ENCODE measurements at regions not wholly inside any gene's neighbourhood (a gene's known extent, or its start where the extent isn't known, plus 50 kb on each side); places are given as distances from the start of the nearest gene placed in this dataset.

DNA sequence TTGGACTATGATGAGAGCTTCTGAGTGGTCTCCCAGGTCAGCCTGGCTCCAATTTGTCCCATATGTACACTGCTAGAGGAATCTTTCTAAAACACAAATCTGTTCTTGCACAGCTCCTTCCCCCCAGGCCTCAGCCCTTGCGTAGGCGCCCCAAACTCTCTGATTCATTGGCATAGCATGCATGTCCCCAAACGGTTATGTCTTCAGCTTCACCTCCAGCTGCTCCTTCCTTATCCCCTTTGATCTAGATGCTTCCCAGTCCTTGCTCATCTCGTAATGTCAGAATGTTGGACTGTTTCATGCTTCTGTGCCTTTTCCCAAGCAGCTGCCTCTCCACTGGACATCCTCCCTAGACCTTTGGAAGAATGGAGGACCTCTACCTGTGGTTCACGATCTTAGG, 60.1 kb upstream of the BASP1 start:
- 91% methylated on average over 5 of the region's 5 CpGs for WGBS, 2 donors
- Histone ChIP-seq H3K36me3 (no peaks in the 10 kb centered on the region), H3K4me1 (peaks cover 0 to 7% (median 2%) of the 10 kb centered on the region in 4 donors), H3K27me3 (no peaks in the 10 kb centered on the region), H3K4me3 (no peak overlapping the region), H3K27ac (peak overlapping the region in 3 of 4 donors; percentile 19 to 57 (median 44)), H3K9me3 (no peaks in the 10 kb centered on the region)
- no peak for TF ChIP-seq EP300 (IDR thresholded peaks at IDR 0.05)
- TF ChIP-seq POLR2A (IDR thresholded peaks at IDR 0.05), result no peak
- TF ChIP-seq POLR2AphosphoS5 (IDR thresholded peaks at IDR 0.05), result no peak
- TF ChIP-seq, protein P1, sequence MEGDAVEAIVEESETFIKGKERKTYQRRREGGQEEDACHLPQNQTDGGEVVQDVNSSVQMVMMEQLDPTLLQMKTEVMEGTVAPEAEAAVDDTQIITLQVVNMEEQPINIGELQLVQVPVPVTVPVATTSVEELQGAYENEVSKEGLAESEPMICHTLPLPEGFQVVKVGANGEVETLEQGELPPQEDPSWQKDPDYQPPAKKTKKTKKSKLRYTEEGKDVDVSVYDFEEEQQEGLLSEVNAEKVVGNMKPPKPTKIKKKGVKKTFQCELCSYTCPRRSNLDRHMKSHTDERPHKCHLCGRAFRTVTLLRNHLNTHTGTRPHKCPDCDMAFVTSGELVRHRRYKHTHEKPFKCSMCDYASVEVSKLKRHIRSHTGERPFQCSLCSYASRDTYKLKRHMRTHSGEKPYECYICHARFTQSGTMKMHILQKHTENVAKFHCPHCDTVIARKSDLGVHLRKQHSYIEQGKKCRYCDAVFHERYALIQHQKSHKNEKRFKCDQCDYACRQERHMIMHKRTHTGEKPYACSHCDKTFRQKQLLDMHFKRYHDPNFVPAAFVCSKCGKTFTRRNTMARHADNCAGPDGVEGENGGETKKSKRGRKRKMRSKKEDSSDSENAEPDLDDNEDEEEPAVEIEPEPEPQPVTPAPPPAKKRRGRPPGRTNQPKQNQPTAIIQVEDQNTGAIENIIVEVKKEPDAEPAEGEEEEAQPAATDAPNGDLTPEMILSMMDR (IDR thresholded peaks at IDR 0.05), result no peak
- ATAC-seq (ENCODE audit: low FRiP score in 2 of 2), result no peak
- no peak for DNase-seq

DNA sequence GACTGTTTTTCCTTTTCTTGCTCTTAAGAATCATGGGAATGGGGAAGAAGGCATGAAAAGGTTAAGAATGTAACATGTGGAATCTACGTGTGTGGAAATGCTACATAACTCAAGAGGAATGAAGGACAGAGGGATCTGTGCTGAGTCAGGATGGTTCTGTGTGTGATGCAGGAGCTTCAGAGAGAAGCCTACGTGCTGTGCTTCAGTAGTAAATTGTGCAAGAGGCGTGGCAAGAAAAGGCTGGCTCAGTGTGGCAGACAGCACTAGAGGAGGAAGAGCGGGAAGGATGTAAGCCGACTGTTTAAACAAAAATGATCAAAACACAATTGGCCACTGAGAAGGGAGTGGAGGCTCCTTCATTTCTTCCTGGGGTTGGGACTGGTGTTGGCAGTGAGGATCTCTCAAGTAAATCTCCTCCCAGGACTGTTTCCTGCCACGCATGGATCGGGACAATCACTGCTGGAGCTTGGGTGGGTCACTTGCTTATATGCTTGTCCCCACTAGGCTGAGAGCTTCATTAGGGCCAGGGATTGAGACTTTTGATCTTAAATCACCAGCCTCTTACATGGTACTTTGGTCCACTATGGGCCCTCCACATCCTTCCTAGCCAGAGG, 59.4 kb upstream of the BASP1 start:
- no peak for TF ChIP-seq POLR2A (IDR thresholded peaks at IDR 0.05)
- TF ChIP-seq POLR2AphosphoS5 (IDR thresholded peaks at IDR 0.05), result peak in 1 of 2 donors; percentile 45
- no peaks in the 10 kb centered on the region for H3K9me3 ChIP-seq
- ATAC-seq (ENCODE audit: low FRiP score in 2 of 2) (peak in 1 of 2 donors; percentile 53), DNase-seq (peak in 1 of 2 donors; percentile 23)
- peaks cover 0 to 7% (median 2%) of the 10 kb centered on the region in 4 donors for H3K4me1 ChIP-seq
- WGBS, 2 donors, result 50 to 60% methylated on average over 7 of the region's 7 CpGs
- no peak overlapping the region for H3K4me3 ChIP-seq
- no peaks in the 10 kb centered on the region for H3K36me3 ChIP-seq
- peak overlapping the region in 3 of 4 donors; percentile 19 to 57 (median 44) for H3K27ac ChIP-seq
- no peaks in the 10 kb centered on the region for H3K27me3 ChIP-seq

DNA sequence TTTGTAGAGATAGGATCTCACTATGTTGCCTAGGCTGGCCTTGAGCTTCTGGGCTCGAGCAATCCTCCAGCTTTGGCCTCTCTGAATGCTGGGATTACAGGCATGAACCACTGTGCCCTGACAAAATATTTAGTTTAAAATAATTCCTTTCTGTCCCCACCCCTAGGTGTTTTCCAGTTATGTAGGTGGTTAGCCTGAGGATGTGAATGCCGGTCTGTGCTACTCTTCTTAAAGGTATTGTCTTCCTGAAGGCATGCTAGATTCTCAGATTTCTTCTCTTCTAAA, 56.7 kb upstream of the BASP1 start:
- TF ChIP-seq, protein P1 (IDR thresholded peaks at IDR 0.05), result no peak
- no peak for TF ChIP-seq POLR2A (IDR thresholded peaks at IDR 0.05)
- no peak for TF ChIP-seq EP300 (IDR thresholded peaks at IDR 0.05)
- no peak for TF ChIP-seq POLR2AphosphoS5 (IDR thresholded peaks at IDR 0.05)
- no peak overlapping the region for H3K27ac ChIP-seq
- H3K27me3 ChIP-seq, result no peaks in the 10 kb centered on the region
- DNase-seq (no peak), ATAC-seq (ENCODE audit: low FRiP score in 2 of 2) (no peak)
- no peaks in the 10 kb centered on the region for H3K9me3 ChIP-seq
- WGBS, 2 donors, result 81 to 89% methylated on average over 2 of the region's 2 CpGs
- H3K4me1 ChIP-seq, result peaks cover 0 to 7% (median 2%) of the 10 kb centered on the region in 4 donors
- H3K36me3 ChIP-seq, result no peaks in the 10 kb centered on the region
- no peak overlapping the region for H3K4me3 ChIP-seq

DNA sequence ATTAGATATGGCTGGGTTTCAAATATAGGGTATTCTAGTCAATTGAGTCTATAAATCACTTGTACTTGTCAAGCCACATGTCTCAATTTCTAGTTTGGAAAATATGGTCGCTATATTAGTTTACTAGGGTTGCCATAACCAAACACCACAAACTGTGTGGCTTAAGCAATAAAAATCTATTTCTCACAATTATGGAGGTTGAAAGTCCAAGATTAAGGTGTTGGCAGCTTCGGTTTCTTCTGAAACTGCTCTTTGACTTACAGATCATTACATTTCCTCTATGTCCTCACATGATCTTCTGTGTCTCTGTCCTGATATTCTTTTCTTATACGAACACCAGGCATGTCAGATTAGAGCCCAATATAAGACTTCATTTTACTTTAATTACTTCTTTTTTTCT, 55.8 kb upstream of the BASP1 start:
- DNase-seq (no peak), ATAC-seq (ENCODE audit: low FRiP score in 2 of 2) (no peak)

DNA sequence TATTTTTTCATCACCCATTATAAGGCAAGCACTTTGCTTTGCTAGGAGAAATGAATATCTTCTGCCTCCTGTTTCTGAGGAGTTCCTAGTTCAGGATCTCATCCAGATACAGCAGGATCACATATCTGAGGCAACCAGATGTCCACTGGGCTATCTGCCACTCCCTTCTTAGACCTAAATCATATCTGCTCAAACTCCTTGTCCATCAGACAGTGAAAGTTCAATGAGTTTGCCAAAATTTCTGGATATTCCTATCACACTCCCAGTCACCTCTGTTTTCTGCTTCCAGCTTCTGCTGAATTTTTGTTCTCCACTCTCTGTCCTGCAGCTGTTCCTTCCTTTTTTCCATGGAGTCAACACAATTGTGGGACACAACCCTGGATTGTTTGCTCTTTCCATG, 54.2 kb upstream of the BASP1 start:
- H3K4me3 ChIP-seq, result no peak overlapping the region
- TF ChIP-seq POLR2A (IDR thresholded peaks at IDR 0.05) (no peak), EP300 (IDR thresholded peaks at IDR 0.05) (no peak), POLR2AphosphoS5 (IDR thresholded peaks at IDR 0.05) (no peak)
- TF ChIP-seq, protein P1 (IDR thresholded peaks at IDR 0.05), result no peak
- H3K9me3 ChIP-seq, result no peaks in the 10 kb centered on the region
- H3K36me3 ChIP-seq, result no peaks in the 10 kb centered on the region
- ATAC-seq (ENCODE audit: low FRiP score in 2 of 2), result no peak
- H3K27me3 ChIP-seq, result no peaks in the 10 kb centered on the region
- DNase-seq, result no peak
- peaks cover 0 to 6% (median 1%) of the 10 kb centered on the region in 4 donors for H3K4me1 ChIP-seq
- H3K27ac ChIP-seq, result no peak overlapping the region

More for the DNA sequence above, 55.8 kb upstream of the BASP1 start:
- Histone ChIP-seq H3K4me3 (no peak overlapping the region), H3K36me3 (no peaks in the 10 kb centered on the region), H3K27ac (no peak overlapping the region), H3K27me3 (no peaks in the 10 kb centered on the region), H3K4me1 (peaks cover 0 to 7% (median 2%) of the 10 kb centered on the region in 4 donors), H3K9me3 (no peaks in the 10 kb centered on the region)
- 93 to 94% methylated on average over 3 of the region's 3 CpGs for WGBS, 2 donors
- TF ChIP-seq, protein P1 (IDR thresholded peaks at IDR 0.05), result no peak
- TF ChIP-seq EP300 (IDR thresholded peaks at IDR 0.05) (no peak), POLR2A (IDR thresholded peaks at IDR 0.05) (no peak), POLR2AphosphoS5 (IDR thresholded peaks at IDR 0.05) (no peak)

All from upper lobe of left lung (tissue), 6 donors.